Coronary artery (tissue), 2 donors: ENCODE measurements at regions not wholly inside any gene's neighbourhood (a gene's known extent, or its start where the extent isn't known, plus 50 kb on each side); places are given as distances from the start of the nearest gene placed in this dataset.

Experiments used
- DNase-seq: peaks from one replicate; pipeline ENCODE4 v3.0.0-alpha.2; 2017; ENCODE audit warnings: low spot score
- H3K27ac ChIP-seq, 2 donors: fragments of 200-600 bp; sonication (generic); one replicate each; pipeline ENCODE4 v1.5.1; 2016 to 2019
- H3K4me3 ChIP-seq: fragments of 200-600 bp; sonication (generic); 2 replicates; pipeline ENCODE4 v1.5.1; 2016; ENCODE audit warnings: mild to moderate bottlenecking, moderate library complexity
- CTCF ChIP-seq: fragments of 200-600 bp; sonication (generic); IDR thresholded peaks from one replicate; pipeline ENCODE4 v1.5.1; 2019; ENCODE audit warnings: antibody characterized with exemption

GRCh38 chr1:187629075-187629474 is 800.3 kb downstream of the PLA2G4A start:
- no peak overlapping the region for H3K4me3 ChIP-seq
- no peak overlapping the region for H3K27ac ChIP-seq
- no peak for TF ChIP-seq CTCF
- DNase-seq, result no peak

- no peak overlapping the region for H3K27ac ChIP-seq
- no peak for DNase-seq
- TF ChIP-seq CTCF, result no peak
- no peak overlapping the region for H3K4me3 ChIP-seq
Observed at GRCh38 chr1:187630653-187631380, 802.1 kb downstream of the PLA2G4A start.

GRCh38 chr1:187631381-187631675 is 802.6 kb downstream of the PLA2G4A start:
- no peak for TF ChIP-seq CTCF

GRCh38 chr1:187631984-187632383 is 803.2 kb downstream of the PLA2G4A start:
- no peak for DNase-seq
- no peak for TF ChIP-seq CTCF
- Histone ChIP-seq H3K4me3 (no peak overlapping the region), H3K27ac (no peak overlapping the region)

More at GRCh38 chr1:187631381-187631675, 802.6 kb downstream of the PLA2G4A start:
- Histone ChIP-seq H3K4me3 (no peak overlapping the region), H3K27ac (no peak overlapping the region)
- DNase-seq, result no peak

GRCh38 chr1:187634940-187635339 is 806.2 kb downstream of the PLA2G4A start:
- Histone ChIP-seq H3K4me3 (no peak overlapping the region), H3K27ac (no peak overlapping the region)
- DNase-seq, result no peak
- TF ChIP-seq CTCF, result no peak

- Histone ChIP-seq H3K4me3 (no peak overlapping the region), H3K27ac (no peak overlapping the region)
- TF ChIP-seq CTCF, result no peak
- no peak for DNase-seq
Observed at GRCh38 chr1:187638733-187639434, 810.1 kb downstream of the PLA2G4A start.

GRCh38 chr1:187641015-187641414 is 812.3 kb downstream of the PLA2G4A start:
- Histone ChIP-seq H3K4me3 (no peak overlapping the region), H3K27ac (no peak overlapping the region)
- DNase-seq, result no peak
- no peak for TF ChIP-seq CTCF
